Testis (tissue), 2 donors: ENCODE measurements at regions not wholly inside any gene's neighbourhood (a gene's known extent, or its start where the extent isn't known, plus 50 kb on each side); places are given as distances from the start of the nearest gene placed in this dataset.

Source experiments
- DNase-seq: peaks from one replicate; pipeline ENCODE4 v3.0.0-alpha.2; 2019
- H3K27ac ChIP-seq, 2 donors: fragments of 200-600 bp; sonication (generic); one replicate each; pipeline ENCODE4 v1.5.1; 2019
- H3K27me3 ChIP-seq: fragments of 200-600 bp; sonication (generic); one replicate; pipeline ENCODE4 v1.5.1; 2019
- H3K36me3 ChIP-seq: fragments of 200-600 bp; sonication (generic); one replicate; pipeline ENCODE4 v1.5.1; 2017; ENCODE audit warnings: low read depth; ENCODE audit errors: missing control alignments
- H3K4me1 ChIP-seq: fragments of 200-600 bp; sonication (generic); one replicate; pipeline ENCODE4 v1.5.1; 2019
- H3K4me3 ChIP-seq, 2 donors: fragments of 200-600 bp; sonication (generic); one replicate each; pipeline ENCODE4 v1.5.1; 2017 to 2019
- H3K9me3 ChIP-seq: fragments of 200-600 bp; sonication (generic); one replicate; pipeline ENCODE4 v1.5.1; 2017
- POLR2A ChIP-seq: fragments of 450-650 bp; IDR thresholded peaks from one replicate; pipeline ENCODE4 v1.6.1; 2017; ENCODE audit warnings: antibody characterized with exemption, mild to moderate bottlenecking, moderate library complexity
- WGBS, 2 donors: methylation state at CpG; one replicate each; pipeline ENCODE4 v1.1.5; 2018; 5-methylcytosine and 5-hydroxymethylcytosine counted together
- intact Hi-C: fragments of 100-400 bp; cut with DNase I; formaldehyde crosslinking; loops from one replicate; pipeline ENCODE4 v1.15.1; 2023; ENCODE audit warnings: low total_unique reads
- TF ChIP-seq, protein P1 (sequence below), 3 experiments: fragments of 450-650 bp in 2 of 3; fragments of 200-600 bp in 1 of 3; sonication (generic) in 1 of 3; IDR thresholded peaks; one replicate each; pipeline ENCODE4 v1.5.1; 2016 to 2019; ENCODE audit warnings: antibody characterized with exemption in 3 of 3, mild to moderate bottlenecking in 2 of 3, moderate library complexity in 1 of 3

DNA sequence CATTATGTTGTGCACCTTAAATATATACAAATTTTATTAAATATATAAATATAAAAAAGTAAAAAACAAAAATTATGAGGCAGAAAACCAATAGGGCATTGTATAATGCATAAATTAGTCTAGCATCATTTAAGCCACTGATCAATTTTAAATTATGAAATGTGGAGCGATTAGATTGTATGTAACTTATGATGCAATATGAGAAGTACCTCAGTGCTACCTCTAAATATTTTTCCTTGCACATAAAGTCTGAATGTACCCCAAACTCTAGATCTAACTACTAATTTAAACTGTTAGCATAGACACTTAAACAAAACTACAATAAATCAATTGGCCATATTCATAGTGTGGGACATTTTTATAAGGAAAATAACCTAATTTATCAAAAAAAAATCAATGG lies 1178.5 kb upstream of the MIR17HG start:
- H3K9me3 ChIP-seq: no peaks in the 10 kb centered on the region
- no peak overlapping the region for H3K27ac ChIP-seq
- 86 to 94% methylated on average over 1 of the region's 1 CpG for WGBS, 2 donors
- no peak overlapping the region for H3K4me3 ChIP-seq
- no peaks in the 10 kb centered on the region for H3K36me3 ChIP-seq
- H3K4me1 ChIP-seq: no peaks in the 10 kb centered on the region
- DNase-seq: no peak
- TF ChIP-seq POLR2A: no peak
- TF ChIP-seq, protein P1, sequence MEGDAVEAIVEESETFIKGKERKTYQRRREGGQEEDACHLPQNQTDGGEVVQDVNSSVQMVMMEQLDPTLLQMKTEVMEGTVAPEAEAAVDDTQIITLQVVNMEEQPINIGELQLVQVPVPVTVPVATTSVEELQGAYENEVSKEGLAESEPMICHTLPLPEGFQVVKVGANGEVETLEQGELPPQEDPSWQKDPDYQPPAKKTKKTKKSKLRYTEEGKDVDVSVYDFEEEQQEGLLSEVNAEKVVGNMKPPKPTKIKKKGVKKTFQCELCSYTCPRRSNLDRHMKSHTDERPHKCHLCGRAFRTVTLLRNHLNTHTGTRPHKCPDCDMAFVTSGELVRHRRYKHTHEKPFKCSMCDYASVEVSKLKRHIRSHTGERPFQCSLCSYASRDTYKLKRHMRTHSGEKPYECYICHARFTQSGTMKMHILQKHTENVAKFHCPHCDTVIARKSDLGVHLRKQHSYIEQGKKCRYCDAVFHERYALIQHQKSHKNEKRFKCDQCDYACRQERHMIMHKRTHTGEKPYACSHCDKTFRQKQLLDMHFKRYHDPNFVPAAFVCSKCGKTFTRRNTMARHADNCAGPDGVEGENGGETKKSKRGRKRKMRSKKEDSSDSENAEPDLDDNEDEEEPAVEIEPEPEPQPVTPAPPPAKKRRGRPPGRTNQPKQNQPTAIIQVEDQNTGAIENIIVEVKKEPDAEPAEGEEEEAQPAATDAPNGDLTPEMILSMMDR (IDR thresholded peaks at IDR 0.05): no peak
- H3K27me3 ChIP-seq: no peaks in the 10 kb centered on the region
- intact Hi-C loops: no loop called here

DNA sequence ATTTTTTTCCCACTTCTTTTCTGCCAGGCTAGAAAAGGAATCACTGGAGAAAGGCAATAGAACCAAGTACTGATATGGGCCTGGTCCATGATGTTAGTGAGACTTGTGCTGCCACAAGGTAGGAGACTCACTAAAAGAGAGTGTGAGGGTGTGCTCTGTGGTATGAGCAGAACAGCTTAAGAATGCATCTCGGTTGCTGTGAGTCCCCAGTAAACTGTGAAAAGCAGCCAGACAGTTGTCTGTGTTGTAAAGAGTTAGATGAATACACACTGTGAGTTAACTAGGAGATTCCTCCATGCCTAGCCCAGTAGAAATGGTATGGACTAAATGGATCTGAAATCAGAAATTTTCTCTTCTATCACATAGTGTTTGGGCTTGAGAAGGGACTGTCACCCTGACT lies 1177.3 kb upstream of the MIR17HG start:
- no peak overlapping the region for H3K4me3 ChIP-seq
- intact Hi-C loops: no loop called here

DNA sequence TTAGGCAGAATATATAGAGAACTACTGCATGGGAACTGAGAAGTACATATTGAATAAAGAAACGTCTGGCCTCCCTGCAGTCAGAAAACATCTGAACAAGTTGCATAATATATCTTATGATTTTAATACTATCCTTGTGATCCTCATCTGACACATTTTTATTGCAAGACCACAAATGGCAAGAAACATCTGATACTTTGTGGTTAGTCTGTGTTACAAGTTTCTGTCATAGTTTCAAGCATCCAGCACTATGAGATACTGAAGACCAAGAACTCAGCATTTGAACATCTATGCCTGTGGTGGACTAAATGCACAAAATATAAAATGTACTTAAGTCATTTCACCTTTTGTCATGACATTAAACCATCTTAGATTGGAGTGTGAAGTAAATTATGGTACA lies 1175.8 kb upstream of the MIR17HG start:
- no peaks in the 10 kb centered on the region for H3K9me3 ChIP-seq
- no peak overlapping the region for H3K27ac ChIP-seq
- DNase-seq: no peak
- H3K4me3 ChIP-seq: no peak overlapping the region
- H3K27me3 ChIP-seq: no peaks in the 10 kb centered on the region
- H3K36me3 ChIP-seq: no peaks in the 10 kb centered on the region
- H3K4me1 ChIP-seq: no peaks in the 10 kb centered on the region
- intact Hi-C loops: no loop called here
- TF ChIP-seq POLR2A: no peak
- TF ChIP-seq, protein P1 (IDR thresholded peaks at IDR 0.05): no peak
- WGBS, 2 donors: 42 to 55% methylated on average over 1 of the region's 1 CpG

More for the DNA sequence above, 1177.3 kb upstream of the MIR17HG start:
- Histone ChIP-seq H3K9me3 (no peaks in the 10 kb centered on the region), H3K4me1 (no peaks in the 10 kb centered on the region), H3K36me3 (no peaks in the 10 kb centered on the region), H3K27ac (no peak overlapping the region), H3K27me3 (no peaks in the 10 kb centered on the region)
- no peak for DNase-seq
- WGBS, 2 donors: 60 to 79% methylated on average over 1 of the region's 1 CpG
- TF ChIP-seq, protein P1 (IDR thresholded peaks at IDR 0.05): no peak
- TF ChIP-seq POLR2A: no peak

DNA sequence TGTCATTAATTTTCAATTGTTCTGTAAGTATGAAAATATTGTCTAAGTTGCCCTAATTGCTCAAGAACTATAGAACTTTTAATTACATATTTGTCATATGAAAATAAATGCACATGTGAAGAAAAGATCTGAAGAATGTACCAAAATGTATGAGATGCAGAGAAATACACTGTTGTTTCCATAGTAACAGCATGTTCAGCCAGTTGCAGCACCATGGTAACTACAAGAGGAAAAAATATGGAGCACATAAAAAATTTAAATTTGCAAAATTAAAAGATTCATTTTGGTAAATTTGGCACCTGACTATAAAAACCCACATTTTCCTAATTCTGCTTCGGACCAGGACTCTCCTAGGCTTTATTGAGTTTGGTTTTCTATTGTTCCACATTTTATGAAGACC lies 1170.0 kb upstream of the MIR17HG start:
- no peaks in the 10 kb centered on the region for H3K36me3 ChIP-seq
- no peak for DNase-seq
- WGBS, 2 donors: 88 to 89% methylated on average over 1 of the region's 1 CpG

DNA sequence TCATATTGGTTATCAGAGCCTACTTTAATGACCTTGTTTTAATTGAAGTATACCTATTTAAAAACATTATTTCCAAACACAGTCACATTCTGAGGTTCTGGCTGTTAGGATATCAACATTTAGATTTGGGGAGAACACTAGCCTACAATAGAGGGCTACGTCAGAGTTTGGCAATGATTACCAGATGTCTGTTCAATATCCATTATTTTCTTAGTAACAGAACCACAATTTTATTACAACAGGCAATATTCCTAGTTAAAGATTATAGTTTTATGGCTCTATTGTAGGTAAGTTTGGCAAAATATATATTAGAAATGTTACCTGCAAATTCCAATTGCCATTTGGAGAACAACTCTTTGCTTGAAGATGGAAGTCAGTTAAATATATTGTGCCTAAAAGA lies 1163.1 kb upstream of the MIR17HG start:
- Histone ChIP-seq H3K4me1 (no peaks in the 10 kb centered on the region), H3K27me3 (no peaks in the 10 kb centered on the region), H3K36me3 (no peaks in the 10 kb centered on the region), H3K4me3 (no peak overlapping the region), H3K9me3 (no peaks in the 10 kb centered on the region), H3K27ac (no peak overlapping the region)
- no peak for TF ChIP-seq POLR2A
- TF ChIP-seq, protein P1 (IDR thresholded peaks at IDR 0.05): no peak
- WGBS, 2 donors: 77 to 79% methylated on average over 1 of the region's 1 CpG
- DNase-seq: no peak
- intact Hi-C loops: no loop called here

More for the DNA sequence above, 1170.0 kb upstream of the MIR17HG start:
- no peaks in the 10 kb centered on the region for H3K4me1 ChIP-seq
- no peaks in the 10 kb centered on the region for H3K27me3 ChIP-seq
- intact Hi-C loops: no loop called here
- H3K9me3 ChIP-seq: no peaks in the 10 kb centered on the region
- no peak overlapping the region for H3K4me3 ChIP-seq
- no peak for TF ChIP-seq POLR2A
- TF ChIP-seq, protein P1 (IDR thresholded peaks at IDR 0.05): no peak
- no peak overlapping the region for H3K27ac ChIP-seq
